GM23338 (cell line): ENCODE measurements at regions not wholly inside any gene's neighbourhood (a gene's known extent, or its start where the extent isn't known, plus 50 kb on each side); places are given as distances from the start of the nearest gene placed in this dataset.

Experiments used
- EZH2 ChIP-seq: fragments of 200-600 bp; sonication (generic); IDR thresholded peaks from one replicate; pipeline ENCODE4 v1.8.0; 2017; ENCODE audit warnings: antibody characterized with exemption, mild to moderate bottlenecking, low read depth; ENCODE audit not compliant: unreplicated experiment
- EZH2phosphoT487 ChIP-seq: fragments of 200-600 bp; sonication (generic); IDR thresholded peaks from one replicate; pipeline ENCODE4 v1.8.1; 2018; ENCODE audit warnings: antibody characterized with exemption; ENCODE audit not compliant: unreplicated experiment
- NANOG ChIP-seq: IDR thresholded peaks from 2 replicates; pipeline ENCODE4 v1.6.1; 2016; ENCODE audit warnings: antibody characterized with exemption, borderline replicate concordance
- POLR2AphosphoS5 ChIP-seq: IDR thresholded peaks from 2 replicates; pipeline ENCODE4 v1.6.1; 2016; ENCODE audit warnings: antibody characterized with exemption, low read depth
- REST ChIP-seq: IDR thresholded peaks from one replicate; pipeline ENCODE4 v1.6.1; 2018; ENCODE audit warnings: antibody characterized with exemption; ENCODE audit not compliant: unreplicated experiment
- STAT1 ChIP-seq: IDR thresholded peaks from one replicate; pipeline ENCODE4 v1.6.1; 2016; ENCODE audit warnings: antibody characterized with exemption; ENCODE audit not compliant: unreplicated experiment
- ZNF331 ChIP-seq: fragments of 250-450 bp; sonication (Bioruptor Pico); IDR thresholded peaks from 2 replicates; pipeline ENCODE4 v1.5.0; 2020; ENCODE audit warnings: low read depth, mild to moderate bottlenecking, moderate library complexity
- TF ChIP-seq, protein P1 (sequence below), 2 experiments: fragments of 200-600 bp in 1 of 2; sonication (generic) in 1 of 2; conservative IDR thresholded peaks; 2 replicates each; pipeline versions ENCODE4 v1.5.1 to v1.6.1; 2016 to 2017; ENCODE audit warnings: antibody characterized with exemption in 2 of 2, low read depth in 2 of 2, mild to moderate bottlenecking in 2 of 2, moderate library complexity in 1 of 2
- TF ChIP-seq, protein P2 (sequence below): IDR thresholded peaks from 2 replicates; pipeline ENCODE4 v1.6.1; 2016; ENCODE audit warnings: antibody characterized with exemption

DNA sequence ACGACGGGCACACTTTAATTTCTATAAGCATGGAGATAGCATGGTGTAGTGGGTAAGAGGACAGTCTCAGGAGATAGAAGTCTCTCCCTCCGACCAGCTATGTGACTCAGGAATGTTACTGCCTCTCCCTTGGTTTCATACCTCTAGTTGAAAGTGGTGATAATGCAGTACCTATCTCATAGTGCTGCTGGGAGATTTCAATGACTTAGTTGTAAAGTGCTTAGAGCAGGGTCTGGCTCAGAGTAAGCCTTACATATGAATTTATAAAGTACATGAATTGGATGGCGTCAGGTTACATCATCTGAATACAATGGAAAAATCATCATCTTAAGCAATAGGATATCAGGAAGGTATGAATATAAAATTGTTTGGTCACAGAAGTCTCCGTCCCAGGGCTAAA lies 952.8 kb upstream of the EDIL3 start:
- TF ChIP-seq, protein P1, sequence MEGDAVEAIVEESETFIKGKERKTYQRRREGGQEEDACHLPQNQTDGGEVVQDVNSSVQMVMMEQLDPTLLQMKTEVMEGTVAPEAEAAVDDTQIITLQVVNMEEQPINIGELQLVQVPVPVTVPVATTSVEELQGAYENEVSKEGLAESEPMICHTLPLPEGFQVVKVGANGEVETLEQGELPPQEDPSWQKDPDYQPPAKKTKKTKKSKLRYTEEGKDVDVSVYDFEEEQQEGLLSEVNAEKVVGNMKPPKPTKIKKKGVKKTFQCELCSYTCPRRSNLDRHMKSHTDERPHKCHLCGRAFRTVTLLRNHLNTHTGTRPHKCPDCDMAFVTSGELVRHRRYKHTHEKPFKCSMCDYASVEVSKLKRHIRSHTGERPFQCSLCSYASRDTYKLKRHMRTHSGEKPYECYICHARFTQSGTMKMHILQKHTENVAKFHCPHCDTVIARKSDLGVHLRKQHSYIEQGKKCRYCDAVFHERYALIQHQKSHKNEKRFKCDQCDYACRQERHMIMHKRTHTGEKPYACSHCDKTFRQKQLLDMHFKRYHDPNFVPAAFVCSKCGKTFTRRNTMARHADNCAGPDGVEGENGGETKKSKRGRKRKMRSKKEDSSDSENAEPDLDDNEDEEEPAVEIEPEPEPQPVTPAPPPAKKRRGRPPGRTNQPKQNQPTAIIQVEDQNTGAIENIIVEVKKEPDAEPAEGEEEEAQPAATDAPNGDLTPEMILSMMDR (conservative IDR thresholded peaks at IDR 0.05; ENCODE audit: low read depth in 2 of 2) = no peak
- TF ChIP-seq STAT1 (no peak), POLR2AphosphoS5 (no peak), REST (no peak), NANOG (no peak), EZH2phosphoT487 (no peak), ZNF331 (CRISPR knock-in tag) (no peak), EZH2 (no peak)
- TF ChIP-seq, protein P2, sequence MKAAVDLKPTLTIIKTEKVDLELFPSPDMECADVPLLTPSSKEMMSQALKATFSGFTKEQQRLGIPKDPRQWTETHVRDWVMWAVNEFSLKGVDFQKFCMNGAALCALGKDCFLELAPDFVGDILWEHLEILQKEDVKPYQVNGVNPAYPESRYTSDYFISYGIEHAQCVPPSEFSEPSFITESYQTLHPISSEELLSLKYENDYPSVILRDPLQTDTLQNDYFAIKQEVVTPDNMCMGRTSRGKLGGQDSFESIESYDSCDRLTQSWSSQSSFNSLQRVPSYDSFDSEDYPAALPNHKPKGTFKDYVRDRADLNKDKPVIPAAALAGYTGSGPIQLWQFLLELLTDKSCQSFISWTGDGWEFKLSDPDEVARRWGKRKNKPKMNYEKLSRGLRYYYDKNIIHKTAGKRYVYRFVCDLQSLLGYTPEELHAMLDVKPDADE = no peak
